PC-3 (cell line): ENCODE measurements at regions not wholly inside any gene's neighbourhood (a gene's known extent, or its start where the extent isn't known, plus 50 kb on each side); places are given as distances from the start of the nearest gene placed in this dataset.

Experiments
- EZH2 ChIP-seq: fragments of 300-600 bp; sonication (generic); IDR thresholded peaks from one replicate; pipeline ENCODE4 v1.6.1; 2017; ENCODE audit warnings: antibody characterized with exemption, mild to moderate bottlenecking, low read length; ENCODE audit not compliant: unreplicated experiment
- TF ChIP-seq, protein P1 (sequence below): fragments of 300-600 bp; sonication (generic); conservative IDR thresholded peaks from 2 replicates; pipeline ENCODE4 v1.5.1; 2017; ENCODE audit warnings: antibody characterized with exemption, low read depth, mild to moderate bottlenecking, low read length

DNA sequence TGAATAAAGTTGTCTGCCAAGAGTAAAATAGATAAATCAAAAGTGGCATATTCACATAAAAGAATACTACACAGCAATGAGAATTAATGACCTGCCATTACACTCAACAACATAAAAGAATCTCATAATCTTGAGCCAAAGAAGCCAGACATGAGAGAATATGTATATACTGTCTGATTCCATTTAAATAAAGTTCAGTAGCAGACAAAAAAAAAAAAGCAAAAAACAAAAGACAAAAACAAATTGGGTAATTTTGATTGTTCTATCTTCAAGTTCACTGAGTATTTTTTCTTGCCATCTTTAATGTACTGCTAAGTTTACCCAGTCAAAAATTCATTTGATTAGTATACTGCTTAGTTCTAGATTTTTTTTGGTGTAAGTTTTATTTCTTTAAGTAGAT is 87.9 kb upstream of the TRPC7 start:
- TF ChIP-seq, protein P1, sequence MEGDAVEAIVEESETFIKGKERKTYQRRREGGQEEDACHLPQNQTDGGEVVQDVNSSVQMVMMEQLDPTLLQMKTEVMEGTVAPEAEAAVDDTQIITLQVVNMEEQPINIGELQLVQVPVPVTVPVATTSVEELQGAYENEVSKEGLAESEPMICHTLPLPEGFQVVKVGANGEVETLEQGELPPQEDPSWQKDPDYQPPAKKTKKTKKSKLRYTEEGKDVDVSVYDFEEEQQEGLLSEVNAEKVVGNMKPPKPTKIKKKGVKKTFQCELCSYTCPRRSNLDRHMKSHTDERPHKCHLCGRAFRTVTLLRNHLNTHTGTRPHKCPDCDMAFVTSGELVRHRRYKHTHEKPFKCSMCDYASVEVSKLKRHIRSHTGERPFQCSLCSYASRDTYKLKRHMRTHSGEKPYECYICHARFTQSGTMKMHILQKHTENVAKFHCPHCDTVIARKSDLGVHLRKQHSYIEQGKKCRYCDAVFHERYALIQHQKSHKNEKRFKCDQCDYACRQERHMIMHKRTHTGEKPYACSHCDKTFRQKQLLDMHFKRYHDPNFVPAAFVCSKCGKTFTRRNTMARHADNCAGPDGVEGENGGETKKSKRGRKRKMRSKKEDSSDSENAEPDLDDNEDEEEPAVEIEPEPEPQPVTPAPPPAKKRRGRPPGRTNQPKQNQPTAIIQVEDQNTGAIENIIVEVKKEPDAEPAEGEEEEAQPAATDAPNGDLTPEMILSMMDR: no peak
- no peak for TF ChIP-seq EZH2
